DMS53 treated with DMSO at 0.1 percent for 48 hours (cell line): ENCODE measurements at regions not wholly inside any gene's neighbourhood (a gene's known extent, or its start where the extent isn't known, plus 50 kb on each side); places are given as distances from the start of the nearest gene placed in this dataset.
"Not testable (repeated sequence)": the region's sequence is repeated elsewhere in the genome, so short reads cannot be mapped to it uniquely, and the experiment has no call there.

ENCODE experiments used
- DNase-seq: peaks from one replicate; lab custom pipeline; 2025; ENCODE audit not compliant: unreplicated experiment; lab: John Stamatoyannopoulos, UW

DNA sequence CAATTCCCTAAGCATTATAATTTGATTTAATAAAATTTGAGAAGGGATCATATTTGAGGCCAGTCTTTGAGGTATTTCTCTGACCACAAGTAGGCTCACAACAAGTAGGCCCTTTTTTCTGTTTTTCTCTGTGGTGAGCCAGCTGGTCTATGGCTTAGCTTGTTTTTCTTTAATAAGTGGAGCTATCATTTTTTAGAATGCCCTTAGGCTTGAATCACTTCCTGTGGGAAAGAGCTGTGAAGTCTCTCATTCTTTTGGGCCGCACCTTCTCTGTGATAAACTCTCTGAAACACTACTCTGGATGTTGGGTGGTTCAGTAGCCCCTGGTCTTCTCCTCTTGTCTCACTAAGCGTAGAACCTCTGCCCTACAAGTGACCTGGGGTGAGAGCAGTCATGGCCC is 235.9 kb downstream of the SUCLG1 start:
- no peak for DNase-seq

DNA sequence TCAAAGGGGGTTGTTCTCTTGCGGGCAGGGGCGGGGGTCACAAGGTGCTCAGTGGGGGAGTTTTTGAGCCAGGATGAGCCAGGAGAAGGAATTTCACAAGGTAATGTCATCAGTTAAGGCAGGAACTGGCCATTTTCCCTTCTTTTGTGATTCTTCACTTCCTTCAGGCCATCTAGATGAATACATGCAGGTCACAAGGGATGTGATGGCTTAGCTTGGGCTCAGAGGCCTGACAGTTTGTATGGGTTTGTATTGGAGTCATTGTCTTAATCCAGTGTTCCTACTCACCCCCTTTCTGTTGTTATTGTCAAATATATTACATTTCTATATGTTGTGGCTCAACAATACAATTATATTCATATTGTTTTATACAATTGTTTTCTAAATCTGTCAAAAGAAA is 238.0 kb downstream of the SUCLG1 start:
- not testable (repeated sequence) for DNase-seq

DNA sequence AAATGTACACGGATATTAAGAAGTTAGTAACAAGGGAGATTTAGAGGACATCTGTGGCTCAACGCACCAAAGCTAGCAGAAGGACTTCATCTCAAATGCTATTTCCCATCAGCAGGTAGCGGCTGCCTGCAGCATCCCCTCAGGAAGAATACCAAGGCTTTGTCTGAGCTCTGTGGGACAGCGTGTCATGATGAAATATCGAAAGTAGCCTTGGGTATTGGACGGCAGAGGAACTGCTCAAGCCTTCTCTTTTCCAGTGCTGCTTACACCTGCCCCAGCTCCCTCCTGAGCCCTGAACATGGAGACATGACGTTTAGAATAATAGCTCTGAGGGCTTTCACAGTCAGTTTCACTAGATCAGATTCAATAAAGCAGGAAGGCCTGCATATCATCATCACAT is 241.6 kb downstream of the SUCLG1 start:
- DNase-seq, result no peak

DNA sequence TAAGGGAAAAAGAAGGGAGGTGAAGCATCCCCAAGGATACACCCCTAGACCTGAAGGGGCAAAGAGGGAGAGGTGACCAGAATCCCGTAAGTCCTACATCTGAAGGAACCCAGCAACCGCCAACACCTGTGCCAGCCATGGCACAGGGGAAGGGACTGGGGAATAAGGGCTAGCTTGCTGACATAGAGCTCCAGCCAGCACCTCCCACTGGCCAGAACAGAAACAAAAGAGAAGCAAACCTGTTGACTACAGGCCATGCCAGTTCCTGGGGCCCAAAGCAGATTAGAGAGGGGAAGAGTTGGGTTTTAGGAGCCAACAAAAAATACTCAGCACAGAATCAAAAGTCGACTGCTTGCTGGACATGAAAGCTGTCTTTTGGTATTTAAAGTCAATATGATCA is 244.6 kb downstream of the SUCLG1 start:
- DNase-seq, result no peak

DNA sequence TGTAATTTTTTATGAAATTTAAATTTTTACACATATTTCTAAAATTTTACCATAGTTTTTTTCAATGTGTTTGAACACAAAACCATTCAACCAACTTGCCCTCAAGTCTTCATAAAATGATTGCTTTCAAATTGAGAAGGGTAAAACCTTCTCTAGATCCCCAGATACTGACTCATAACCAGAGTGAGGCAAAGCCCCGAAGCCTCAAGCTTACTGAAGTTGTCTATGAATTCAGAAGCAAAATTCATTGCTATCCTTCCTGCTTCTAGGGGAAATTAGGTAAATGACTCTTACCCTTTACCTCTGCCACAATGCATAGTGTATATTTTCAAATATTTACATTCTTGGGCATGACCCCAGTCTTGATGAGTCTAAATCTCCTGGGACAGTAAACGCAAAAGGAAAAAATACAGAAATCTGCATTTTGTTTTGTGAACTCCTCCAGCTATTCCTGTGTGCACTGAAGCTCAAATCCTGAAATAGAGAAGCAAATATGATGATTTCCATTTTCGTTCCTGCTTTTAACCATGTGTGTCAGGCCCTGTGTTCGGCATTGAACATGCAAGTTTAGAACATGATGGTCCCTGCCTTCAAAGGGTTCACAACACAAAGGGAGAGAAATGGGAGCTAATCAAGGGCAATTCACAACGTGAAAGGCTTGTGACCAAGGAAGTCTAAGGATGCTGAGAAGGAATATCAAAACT is 246.3 kb downstream of the SUCLG1 start:
- DNase-seq, result no peak

DNA sequence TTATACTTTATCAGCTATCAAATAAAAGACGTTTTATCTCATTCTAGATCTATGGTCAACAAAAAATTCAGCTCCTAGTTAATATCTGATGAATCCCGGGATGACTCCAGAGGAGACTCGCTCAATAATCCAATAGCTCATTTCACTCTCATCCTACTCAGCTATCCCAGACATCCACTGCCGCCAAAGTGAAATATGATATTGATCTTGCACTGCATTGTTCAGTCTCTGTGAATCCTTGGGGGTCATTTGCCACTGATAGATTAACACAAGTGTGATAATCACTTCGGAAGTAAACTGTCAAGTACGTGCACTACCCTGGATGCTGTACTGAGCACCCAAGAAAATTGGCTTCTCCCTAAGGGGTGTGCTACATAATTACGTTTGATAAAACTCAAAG is 249.1 kb downstream of the SUCLG1 start:
- DNase-seq, result no peak

GRCh38 chr2:84204995-84205394 is 254.1 kb downstream of the SUCLG1 start:
- DNase-seq, result no peak

DNA sequence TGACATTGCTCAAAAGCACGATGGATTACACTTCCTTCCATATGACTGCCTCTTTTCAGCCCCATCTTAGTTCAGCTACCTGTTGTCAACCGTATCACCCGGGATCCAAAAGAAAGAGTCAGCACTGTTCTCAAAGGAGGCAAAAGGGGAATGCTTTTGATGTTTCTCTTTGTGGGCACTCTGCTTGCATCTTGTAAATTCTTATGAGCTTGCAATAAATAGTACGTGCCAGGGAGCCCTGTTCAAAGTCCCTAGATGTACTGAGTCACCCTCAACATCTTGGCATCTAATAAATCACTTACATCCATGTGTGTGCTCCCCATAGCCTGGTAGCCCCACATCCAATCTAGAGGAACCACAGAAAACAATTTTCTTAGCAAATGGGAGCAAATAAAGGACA is 256.9 kb downstream of the SUCLG1 start:
- no peak for DNase-seq

DNA sequence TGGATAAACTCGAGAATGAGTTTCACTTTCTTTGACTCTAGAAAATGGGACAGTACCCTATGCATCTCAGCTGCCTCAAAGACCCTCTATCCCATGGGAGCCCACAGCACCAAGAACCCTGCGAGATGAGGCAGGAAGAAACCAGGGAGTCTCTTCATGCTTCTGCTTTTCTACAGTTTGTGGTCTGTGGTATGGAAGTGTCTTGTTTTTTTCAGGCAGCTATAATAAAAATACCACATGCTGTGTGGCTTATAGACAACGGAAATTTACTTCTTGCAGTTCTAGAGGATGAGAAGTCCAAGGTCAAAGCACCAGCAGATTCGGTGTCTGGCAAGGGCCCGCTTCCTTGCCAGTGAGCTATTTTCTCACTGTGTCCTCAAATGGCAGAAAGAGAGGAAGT is 257.9 kb downstream of the SUCLG1 start:
- DNase-seq, result no peak

DNA sequence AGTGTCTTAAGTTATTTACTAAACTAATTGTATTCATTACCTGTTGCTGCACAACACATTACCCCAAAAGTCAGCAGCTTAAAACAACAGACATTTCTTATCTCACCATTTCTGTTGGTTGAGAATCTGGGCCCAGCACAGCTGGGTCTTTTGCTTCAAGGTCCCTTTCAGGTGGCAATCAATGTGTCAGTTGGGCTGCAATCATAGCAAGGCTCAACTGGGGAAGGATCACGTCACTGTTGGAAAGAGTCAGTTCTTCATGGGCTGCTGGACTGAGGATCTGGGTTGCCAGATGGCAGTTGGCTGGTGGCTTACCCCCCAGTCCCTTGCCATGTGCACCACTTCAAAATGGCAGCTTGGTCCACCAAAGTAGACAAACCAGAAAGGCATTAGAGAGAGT is 261.2 kb downstream of the SUCLG1 start:
- DNase-seq, result no peak

GRCh38 chr2:84194949-84195644 is 264.0 kb downstream of the SUCLG1 start:
- DNase-seq, result no peak

GRCh38 chr2:84194181-84194580 is 264.9 kb downstream of the SUCLG1 start:
- DNase-seq, result no peak

DNA sequence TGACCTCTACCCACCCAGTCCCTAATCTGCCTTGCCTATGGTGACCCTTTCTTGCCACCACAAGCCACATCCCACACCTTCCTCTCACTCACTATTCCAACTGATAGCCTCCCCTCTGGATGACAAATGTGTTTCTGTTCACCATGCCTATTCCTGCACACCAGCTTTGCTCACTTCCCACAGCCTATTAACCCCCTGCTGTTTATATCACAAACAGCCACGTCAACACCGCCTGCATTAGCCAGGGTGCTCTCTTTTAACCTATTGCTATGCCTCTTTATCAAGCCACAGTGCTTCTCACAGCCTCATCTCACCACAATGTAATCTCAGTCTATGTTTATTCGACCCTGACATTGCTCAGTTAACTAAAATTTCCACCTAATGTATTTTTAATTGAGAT is 271.8 kb downstream of the SUCLG1 start:
- DNase-seq, result no peak

GRCh38 chr2:84181927-84182326 is 277.2 kb downstream of the SUCLG1 start:
- DNase-seq, result no peak

DNA sequence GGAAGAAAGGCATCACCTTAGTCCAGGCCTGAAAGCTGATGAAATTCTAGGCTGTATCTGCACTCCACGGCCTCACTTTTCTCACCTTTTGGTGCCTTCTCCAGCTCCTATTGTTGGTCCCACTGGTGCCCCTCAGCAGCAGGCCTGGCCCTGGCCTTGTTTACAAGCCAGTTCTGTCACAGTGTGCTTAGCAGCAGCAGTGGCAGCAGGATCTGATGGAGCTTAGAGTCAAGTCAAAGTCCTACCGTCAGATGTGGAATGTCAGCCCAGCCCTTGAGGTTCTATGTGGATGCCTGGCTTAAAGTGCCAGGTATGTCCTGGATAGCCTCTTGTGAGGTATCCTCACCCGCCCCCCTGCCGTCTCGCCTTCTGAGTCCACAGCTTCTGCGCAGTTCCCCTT is 281.3 kb downstream of the SUCLG1 start:
- no peak for DNase-seq

DNA sequence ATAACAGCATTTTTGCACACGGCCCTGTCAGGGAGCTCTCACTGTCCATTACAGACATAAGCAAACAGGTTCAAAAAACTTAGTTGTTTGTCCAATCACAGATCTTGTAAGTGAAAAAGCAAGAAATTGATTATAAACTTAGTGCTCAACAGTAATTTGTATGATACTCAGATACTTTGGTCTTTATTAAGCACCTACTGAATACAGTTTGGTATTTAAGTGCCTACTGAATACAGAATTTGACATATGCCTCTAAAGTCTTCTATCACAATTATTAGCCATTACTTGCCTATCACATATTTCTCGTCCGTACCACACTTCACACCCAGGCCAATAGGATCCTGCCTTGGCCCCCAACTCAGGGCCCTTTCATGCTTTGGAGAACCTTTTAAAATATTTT is 283.1 kb downstream of the SUCLG1 start:
- DNase-seq, result no peak

- no peak for DNase-seq
These were observed 283.7 kb downstream of the SUCLG1 start for GRCh38 chr2:84175340-84175739.

- no peak for DNase-seq
These were observed 286.0 kb downstream of the SUCLG1 start for GRCh38 chr2:84173041-84173440.

DNA sequence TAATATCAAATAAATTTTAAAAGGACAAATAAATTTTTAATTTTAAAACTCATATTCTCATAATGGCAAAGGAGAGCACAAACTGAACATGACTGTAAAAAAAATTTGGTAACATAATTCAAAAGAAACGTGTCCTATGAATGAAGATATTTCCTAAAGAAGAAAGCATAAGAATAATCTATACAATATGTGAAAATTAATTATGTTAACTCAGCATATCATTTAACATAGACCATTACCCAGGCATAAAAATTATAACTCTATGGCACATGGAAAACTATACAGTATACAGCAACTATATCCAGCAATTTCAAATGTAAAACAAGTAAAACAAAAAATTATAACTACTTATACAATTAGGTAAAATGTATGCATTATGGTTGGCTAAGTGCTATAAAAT is 288.1 kb downstream of the SUCLG1 start:
- DNase-seq, result no peak

DNA sequence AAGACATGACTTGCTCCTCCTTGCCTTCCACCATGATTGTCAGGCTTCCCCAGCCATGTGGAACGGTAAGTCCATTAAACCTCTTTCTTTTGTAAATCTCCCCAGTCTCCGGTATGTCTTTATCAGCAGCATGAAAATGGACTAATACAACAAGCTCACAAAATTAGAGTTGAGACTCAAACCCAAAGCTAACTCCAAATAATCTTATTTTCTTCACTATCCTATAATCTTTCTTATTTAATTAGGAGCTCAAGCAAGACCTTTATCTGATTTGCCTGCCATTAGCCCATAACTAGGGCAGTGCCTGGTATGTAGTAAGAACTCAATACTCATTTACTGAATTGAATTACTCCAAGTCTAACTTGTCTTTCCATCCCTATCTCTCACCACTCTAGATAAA is 289.2 kb downstream of the SUCLG1 start:
- no peak for DNase-seq

DNA sequence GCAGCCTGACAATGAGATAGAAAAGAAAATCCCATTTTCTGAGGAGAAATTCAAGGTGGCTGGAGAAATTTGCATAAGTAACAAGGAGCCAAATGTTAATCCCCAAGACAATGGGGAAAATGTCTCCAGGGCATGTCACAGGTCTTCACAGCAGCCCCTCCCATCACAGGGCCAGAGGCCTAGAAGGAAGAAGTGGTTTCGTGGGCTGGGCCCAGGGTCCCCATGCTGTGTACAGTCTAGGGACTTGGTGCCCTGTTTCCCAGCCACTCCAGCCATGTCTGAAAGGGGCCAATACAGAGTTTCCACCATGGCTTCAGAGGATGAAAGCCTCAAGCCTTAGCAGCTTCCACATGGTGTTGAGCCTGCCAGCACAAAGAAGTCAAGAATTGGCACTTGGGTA is 290.5 kb downstream of the SUCLG1 start:
- DNase-seq, result not testable (repeated sequence)

- no peak for DNase-seq
These were observed 293.8 kb downstream of the SUCLG1 start for GRCh38 chr2:84165256-84165655.

DNA sequence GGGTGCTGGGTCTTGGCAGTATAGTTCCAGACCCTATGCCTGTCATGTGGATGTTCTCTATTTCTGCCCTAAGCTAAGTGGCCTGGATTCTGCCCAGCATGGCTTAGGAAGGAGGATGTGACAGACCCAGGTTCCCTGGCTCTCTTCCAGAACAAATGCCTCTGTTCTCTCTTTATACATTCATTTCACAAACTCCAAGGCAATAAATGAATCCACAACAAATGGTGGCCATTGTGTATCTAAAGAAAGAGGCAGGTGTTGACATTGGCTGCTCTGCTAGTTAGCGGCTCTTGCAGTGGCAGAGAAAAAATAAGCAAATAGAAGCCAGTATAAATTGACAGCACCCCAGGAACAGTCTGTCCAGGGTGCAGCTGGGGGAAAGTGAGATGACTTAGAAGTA is 298.6 kb downstream of the SUCLG1 start:
- DNase-seq, result peak; percentile 45
